ENCODE measurements at regions not wholly inside any gene's neighbourhood (a gene's known extent, or its start where the extent isn't known, plus 50 kb on each side); places are given as distances from the start of the nearest gene placed in this dataset.

DNA sequence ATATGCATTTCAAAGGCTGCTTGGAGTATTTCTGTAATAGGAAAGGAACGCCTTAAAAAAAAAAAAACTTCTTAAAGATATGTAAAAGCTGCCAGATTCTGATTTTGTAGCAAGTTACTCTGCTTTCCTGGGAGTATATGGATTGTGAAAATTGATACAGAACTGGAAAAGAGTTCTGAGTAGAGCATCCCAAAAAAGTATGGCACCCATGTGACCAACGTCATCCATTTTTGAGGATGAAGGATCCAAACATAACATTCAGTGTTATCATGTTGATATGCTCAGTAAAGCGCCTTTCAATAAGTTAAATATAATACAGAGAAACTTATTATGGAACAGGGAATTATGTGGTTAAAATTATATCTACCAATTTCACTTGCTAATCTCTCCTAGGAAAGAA, 978.4 kb upstream of the POU3F3 start:
- Histone ChIP-seq H3K9me3 (no peaks in the 10 kb centered on the region), H3K4me1 (no peaks in the 10 kb centered on the region), H3K36me3 (no peaks in the 10 kb centered on the region), H3K4me3 (no peak overlapping the region), H3K27me3 (no peaks in the 10 kb centered on the region), H3K27ac (no peak overlapping the region)
- DNase-seq (ENCODE audit: low spot score in 2 of 2): no peak
- TF ChIP-seq, protein P1, sequence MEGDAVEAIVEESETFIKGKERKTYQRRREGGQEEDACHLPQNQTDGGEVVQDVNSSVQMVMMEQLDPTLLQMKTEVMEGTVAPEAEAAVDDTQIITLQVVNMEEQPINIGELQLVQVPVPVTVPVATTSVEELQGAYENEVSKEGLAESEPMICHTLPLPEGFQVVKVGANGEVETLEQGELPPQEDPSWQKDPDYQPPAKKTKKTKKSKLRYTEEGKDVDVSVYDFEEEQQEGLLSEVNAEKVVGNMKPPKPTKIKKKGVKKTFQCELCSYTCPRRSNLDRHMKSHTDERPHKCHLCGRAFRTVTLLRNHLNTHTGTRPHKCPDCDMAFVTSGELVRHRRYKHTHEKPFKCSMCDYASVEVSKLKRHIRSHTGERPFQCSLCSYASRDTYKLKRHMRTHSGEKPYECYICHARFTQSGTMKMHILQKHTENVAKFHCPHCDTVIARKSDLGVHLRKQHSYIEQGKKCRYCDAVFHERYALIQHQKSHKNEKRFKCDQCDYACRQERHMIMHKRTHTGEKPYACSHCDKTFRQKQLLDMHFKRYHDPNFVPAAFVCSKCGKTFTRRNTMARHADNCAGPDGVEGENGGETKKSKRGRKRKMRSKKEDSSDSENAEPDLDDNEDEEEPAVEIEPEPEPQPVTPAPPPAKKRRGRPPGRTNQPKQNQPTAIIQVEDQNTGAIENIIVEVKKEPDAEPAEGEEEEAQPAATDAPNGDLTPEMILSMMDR (IDR thresholded peaks at IDR 0.05): no peak
- TF ChIP-seq POLR2A (IDR thresholded peaks at IDR 0.05) (no peak), EP300 (IDR thresholded peaks at IDR 0.05) (no peak), POLR2AphosphoS5 (IDR thresholded peaks at IDR 0.05) (no peak)
- WGBS: 80% methylated on average over 3 of the region's 3 CpGs

DNA sequence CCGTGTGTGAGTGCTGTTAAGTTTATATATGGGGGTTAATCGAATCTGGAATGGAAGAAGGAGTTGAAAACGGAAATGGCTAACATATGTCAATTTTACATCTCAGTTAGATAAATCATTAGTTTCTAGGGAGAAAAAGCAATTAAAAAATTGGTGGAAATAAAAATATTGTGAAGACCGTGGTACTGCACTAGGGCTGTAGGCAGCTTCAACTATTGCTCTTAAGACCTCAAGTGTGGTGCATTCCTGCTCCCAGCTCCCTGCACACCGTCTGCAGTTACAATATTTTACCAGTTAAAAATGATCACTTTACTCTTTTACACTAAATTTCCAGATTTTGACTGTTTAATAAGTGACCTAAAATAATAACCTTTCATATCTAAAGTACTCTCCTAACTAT, 977.3 kb upstream of the POU3F3 start:
- Histone ChIP-seq H3K4me1 (no peaks in the 10 kb centered on the region), H3K27ac (no peak overlapping the region), H3K9me3 (no peaks in the 10 kb centered on the region), H3K27me3 (no peaks in the 10 kb centered on the region), H3K36me3 (no peaks in the 10 kb centered on the region), H3K4me3 (no peak overlapping the region)
- WGBS: 47% methylated on average over 5 of the region's 5 CpGs
- TF ChIP-seq POLR2A (IDR thresholded peaks at IDR 0.05) (no peak), EP300 (IDR thresholded peaks at IDR 0.05) (no peak), POLR2AphosphoS5 (IDR thresholded peaks at IDR 0.05) (no peak)
- TF ChIP-seq, protein P1 (IDR thresholded peaks at IDR 0.05): no peak
- DNase-seq (ENCODE audit: low spot score in 2 of 2): no peak

DNA sequence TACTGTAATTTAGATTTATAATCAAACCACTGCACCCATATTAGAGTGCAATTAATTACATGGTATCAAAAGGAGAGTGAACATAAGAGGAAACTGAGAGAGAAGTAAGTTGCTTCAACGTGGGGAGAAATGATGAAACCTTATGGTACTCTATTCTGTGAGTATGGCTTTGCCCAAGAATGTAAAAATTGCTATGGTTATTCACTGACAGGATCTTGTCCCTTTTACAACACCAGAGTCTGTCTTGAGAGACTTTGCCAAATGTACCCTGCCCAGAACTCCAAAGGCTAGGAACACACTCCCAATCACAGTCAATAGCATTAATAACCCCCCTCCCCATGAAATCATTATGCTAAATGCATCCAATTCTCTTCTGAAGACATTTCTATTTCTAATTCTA, 974.8 kb upstream of the POU3F3 start:
- no peaks in the 10 kb centered on the region for H3K4me1 ChIP-seq
- H3K27me3 ChIP-seq: no peaks in the 10 kb centered on the region
- no peaks in the 10 kb centered on the region for H3K36me3 ChIP-seq
- no peak overlapping the region for H3K4me3 ChIP-seq
- H3K27ac ChIP-seq: no peak overlapping the region
- DNase-seq (ENCODE audit: low spot score in 2 of 2): no peak
- no peaks in the 10 kb centered on the region for H3K9me3 ChIP-seq
- TF ChIP-seq, protein P1 (IDR thresholded peaks at IDR 0.05): no peak
- TF ChIP-seq POLR2AphosphoS5 (IDR thresholded peaks at IDR 0.05): no peak
- 81% methylated on average over 1 of the region's 1 CpG for WGBS

DNA sequence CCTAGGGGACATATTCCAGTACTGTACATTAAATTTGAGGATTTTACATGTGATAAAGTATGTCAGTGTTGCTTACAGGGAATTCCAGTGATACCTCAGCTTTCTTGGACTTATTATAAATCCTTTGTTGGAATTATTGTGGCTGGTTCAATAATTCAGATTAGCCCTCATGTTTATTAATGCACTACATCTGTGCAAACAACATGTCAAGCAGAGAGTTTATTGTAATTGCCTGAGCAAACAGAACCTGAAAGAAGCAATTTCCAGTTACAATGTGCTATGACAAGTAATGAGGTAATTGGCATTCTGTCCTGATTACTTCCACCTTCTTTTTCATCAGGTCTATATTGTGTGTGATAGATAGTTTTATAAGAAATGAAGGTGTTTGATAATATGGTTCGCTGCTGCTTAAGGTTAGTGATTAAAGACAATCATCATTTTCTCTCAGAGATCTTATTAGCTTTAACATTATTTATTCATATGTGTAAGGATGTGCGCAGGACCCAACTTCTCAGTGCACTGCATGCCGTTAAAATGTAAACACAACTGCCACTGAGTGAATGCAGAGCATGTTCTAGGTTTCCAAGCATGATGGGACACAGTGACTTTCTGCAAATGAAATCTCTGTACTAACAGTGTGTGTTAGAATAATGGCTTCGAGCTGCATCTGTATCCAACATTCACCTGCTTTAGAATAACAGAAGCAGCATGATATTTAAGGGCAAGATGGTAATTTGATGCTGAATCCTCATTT, 973.7 kb upstream of the POU3F3 start:
- Histone ChIP-seq H3K27me3 (no peaks in the 10 kb centered on the region), H3K27ac (no peak overlapping the region), H3K4me3 (no peak overlapping the region), H3K9me3 (no peaks in the 10 kb centered on the region), H3K4me1 (no peaks in the 10 kb centered on the region), H3K36me3 (no peaks in the 10 kb centered on the region)
- DNase-seq (ENCODE audit: low spot score in 2 of 2): no peak
- no peak for TF ChIP-seq POLR2A (IDR thresholded peaks at IDR 0.05)
- no peak for TF ChIP-seq EP300 (IDR thresholded peaks at IDR 0.05)
- TF ChIP-seq POLR2AphosphoS5 (IDR thresholded peaks at IDR 0.05): no peak
- TF ChIP-seq, protein P1 (IDR thresholded peaks at IDR 0.05): no peak
- 85% methylated on average over 4 of the region's 4 CpGs for WGBS

DNA sequence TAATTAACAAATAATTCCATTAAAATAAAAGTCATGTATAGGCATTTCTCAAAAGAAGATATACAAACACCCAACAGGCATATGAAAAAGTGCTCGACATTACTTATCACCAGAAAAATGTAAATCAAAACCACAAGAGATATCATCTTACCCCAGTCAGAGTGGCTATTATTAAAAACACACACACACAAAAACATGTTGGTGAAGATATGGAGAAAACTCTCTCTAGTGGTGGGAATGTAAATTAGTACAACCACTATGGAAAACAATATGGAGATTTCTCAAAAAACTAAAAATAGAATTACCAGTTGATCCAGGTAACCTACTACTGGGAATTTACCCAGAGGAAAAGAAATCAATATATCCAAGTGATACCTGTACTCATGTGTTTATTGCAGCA, 966.3 kb upstream of the POU3F3 start:
- WGBS: 36% methylated on average over 1 of the region's 1 CpG

DNA sequence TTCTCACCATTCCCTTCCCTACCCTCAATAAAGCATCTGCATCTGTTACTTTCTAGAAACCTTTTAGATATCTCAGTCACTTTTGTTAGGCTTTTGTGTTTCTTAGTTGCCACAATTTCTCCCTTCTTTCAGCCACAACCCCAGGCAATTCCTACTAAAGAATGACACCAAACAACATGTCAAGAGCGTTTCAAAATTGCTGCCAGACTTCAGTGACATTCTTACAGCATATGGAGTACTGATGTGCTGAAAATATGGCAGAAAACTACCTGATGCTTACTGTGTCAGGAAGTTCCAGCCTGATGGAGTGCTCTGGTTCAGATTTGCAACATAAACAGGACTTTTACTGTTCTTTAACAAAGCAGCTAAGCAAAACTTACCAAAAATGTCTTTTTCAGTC, 957.7 kb upstream of the POU3F3 start:
- no peaks in the 10 kb centered on the region for H3K36me3 ChIP-seq
- no peaks in the 10 kb centered on the region for H3K27me3 ChIP-seq
- no peak overlapping the region for H3K4me3 ChIP-seq
- no peaks in the 10 kb centered on the region for H3K9me3 ChIP-seq
- H3K4me1 ChIP-seq: no peaks in the 10 kb centered on the region
- DNase-seq (ENCODE audit: low spot score in 2 of 2): no peak
- TF ChIP-seq POLR2A (IDR thresholded peaks at IDR 0.05): no peak
- TF ChIP-seq POLR2AphosphoS5 (IDR thresholded peaks at IDR 0.05): no peak
- TF ChIP-seq, protein P1 (IDR thresholded peaks at IDR 0.05): no peak
- TF ChIP-seq EP300 (IDR thresholded peaks at IDR 0.05): no peak
- WGBS: 19% methylated on average over 1 of the region's 1 CpG
- no peak overlapping the region for H3K27ac ChIP-seq

More for the DNA sequence above, 966.3 kb upstream of the POU3F3 start:
- H3K9me3 ChIP-seq: no peaks in the 10 kb centered on the region
- no peak overlapping the region for H3K27ac ChIP-seq
- H3K27me3 ChIP-seq: no peaks in the 10 kb centered on the region
- no peak overlapping the region for H3K4me3 ChIP-seq
- no peaks in the 10 kb centered on the region for H3K36me3 ChIP-seq
- DNase-seq (ENCODE audit: low spot score in 2 of 2): no peak
- no peaks in the 10 kb centered on the region for H3K4me1 ChIP-seq
- no peak for TF ChIP-seq POLR2AphosphoS5 (IDR thresholded peaks at IDR 0.05)
